ENCODE measurements at regions not wholly inside any gene's neighbourhood (a gene's known extent, or its start where the extent isn't known, plus 50 kb on each side); places are given as distances from the start of the nearest gene placed in this dataset.

DNA sequence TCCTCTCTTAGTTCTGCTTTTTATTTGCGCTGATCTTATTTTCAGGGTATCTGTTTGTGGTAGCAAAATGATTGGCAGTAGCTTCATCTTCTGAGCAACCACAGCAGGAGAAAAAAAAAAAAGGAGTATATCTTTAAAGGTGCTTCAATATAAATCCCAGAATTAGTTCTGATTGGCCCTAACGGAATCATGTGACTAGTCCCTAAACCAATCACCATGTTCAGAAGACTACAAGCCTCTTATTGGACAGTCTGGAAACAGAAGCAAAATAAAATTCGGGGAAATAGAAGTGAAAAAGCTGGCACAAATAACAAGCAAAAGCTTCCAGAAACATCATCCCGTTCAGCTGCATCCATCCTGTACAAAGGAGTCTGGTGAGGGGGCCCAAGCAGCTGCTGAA is 49.9 kb upstream of the PTPRO start:
- WGBS, 2 donors, result 73 to 81% methylated on average over 4 of the region's 4 CpGs
- intact Hi-C loops (cut with DNase I; ENCODE audit: low total_unique reads), result loop anchor here (10.0 kb wide), 1 partner anchor 252 kb away; no protein-coding TSS in a partner anchor

More for the DNA sequence above, 49.9 kb upstream of the PTPRO start:
- no peak overlapping the region for H3K27ac ChIP-seq
- TF ChIP-seq, protein P1, sequence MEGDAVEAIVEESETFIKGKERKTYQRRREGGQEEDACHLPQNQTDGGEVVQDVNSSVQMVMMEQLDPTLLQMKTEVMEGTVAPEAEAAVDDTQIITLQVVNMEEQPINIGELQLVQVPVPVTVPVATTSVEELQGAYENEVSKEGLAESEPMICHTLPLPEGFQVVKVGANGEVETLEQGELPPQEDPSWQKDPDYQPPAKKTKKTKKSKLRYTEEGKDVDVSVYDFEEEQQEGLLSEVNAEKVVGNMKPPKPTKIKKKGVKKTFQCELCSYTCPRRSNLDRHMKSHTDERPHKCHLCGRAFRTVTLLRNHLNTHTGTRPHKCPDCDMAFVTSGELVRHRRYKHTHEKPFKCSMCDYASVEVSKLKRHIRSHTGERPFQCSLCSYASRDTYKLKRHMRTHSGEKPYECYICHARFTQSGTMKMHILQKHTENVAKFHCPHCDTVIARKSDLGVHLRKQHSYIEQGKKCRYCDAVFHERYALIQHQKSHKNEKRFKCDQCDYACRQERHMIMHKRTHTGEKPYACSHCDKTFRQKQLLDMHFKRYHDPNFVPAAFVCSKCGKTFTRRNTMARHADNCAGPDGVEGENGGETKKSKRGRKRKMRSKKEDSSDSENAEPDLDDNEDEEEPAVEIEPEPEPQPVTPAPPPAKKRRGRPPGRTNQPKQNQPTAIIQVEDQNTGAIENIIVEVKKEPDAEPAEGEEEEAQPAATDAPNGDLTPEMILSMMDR (IDR thresholded peaks at IDR 0.05), result no peak
- no peak for TF ChIP-seq POLR2A (IDR thresholded peaks at IDR 0.05)
- DNase-seq, result no peak
- H3K4me1 ChIP-seq, result peaks cover 17% of the 10 kb centered on the region
- no peaks in the 10 kb centered on the region for H3K36me3 ChIP-seq (ENCODE audit: low read depth, missing control alignments)
- no peaks in the 10 kb centered on the region for H3K27me3 ChIP-seq
- peak overlapping the region in 1 of 2 donors; percentile 8 for H3K4me3 ChIP-seq
- no peaks in the 10 kb centered on the region for H3K9me3 ChIP-seq
